OCI-LY3 (cell line): ENCODE measurements at regions not wholly inside any gene's neighbourhood (a gene's known extent, or its start where the extent isn't known, plus 50 kb on each side); places are given as distances from the start of the nearest gene placed in this dataset.

Experiments used
- H2AFZ ChIP-seq: fragments of 200-600, 300-600 bp; shearing (Covaris generic); 2 replicates; pipeline ENCODE4 v1.6.0; 2014; ENCODE audit warnings: antibody characterized with exemption, low read depth, low read length
- H3K27ac ChIP-seq: fragments of 200-600, 300-600 bp; sonication (generic); 2 replicates; pipeline ENCODE4 v1.5.1; 2014; ENCODE audit warnings: mild to moderate bottlenecking, low read length, moderate library complexity, mixed read lengths
- H3K27me3 ChIP-seq: fragments of 200-600, 300-600 bp; sonication (generic); 2 replicates; pipeline ENCODE4 v1.6.1; 2014; ENCODE audit warnings: low read depth, low read length, mixed read lengths
- H3K36me3 ChIP-seq: fragments of 200-600, 300-600 bp; sonication (generic); replicated peaks from 2 replicates; pipeline ENCODE3; 2014; ENCODE audit warnings: low read depth, low read length, mixed read lengths
- H3K4me1 ChIP-seq: fragments of 300-600, 200-600 bp; sonication (generic); 2 replicates; pipeline ENCODE4 v1.6.1; 2014; ENCODE audit warnings: low read length, mixed read lengths
- H3K4me2 ChIP-seq: fragments of 200-600, 300-600 bp; sonication (generic); 2 replicates; pipeline ENCODE4 v1.6.1; 2014; ENCODE audit warnings: low read length, mixed read lengths
- H3K4me3 ChIP-seq: fragments of 300-600, 200-600 bp; sonication (generic); 2 replicates; pipeline ENCODE4 v1.5.1; 2014; ENCODE audit warnings: antibody characterized with exemption, mild to moderate bottlenecking, low read length, moderate library complexity
- H3K79me2 ChIP-seq: fragments of 300-600, 200-600 bp; shearing (Covaris generic); 2 replicates; pipeline ENCODE4 v1.6.1; 2014; ENCODE audit warnings: mild to moderate bottlenecking, low read length, mixed read lengths
- H3K9ac ChIP-seq: fragments of 300-600, 200-600 bp; shearing (Covaris generic); 2 replicates; pipeline ENCODE4 v1.6.0; 2014; ENCODE audit warnings: mild to moderate bottlenecking, low read length, moderate library complexity
- H3K9me3 ChIP-seq: fragments of 200-600, 300-600 bp; shearing (Covaris generic); 2 replicates; pipeline ENCODE4 v1.6.1; 2014; ENCODE audit warnings: low read length, mixed read lengths; ENCODE audit not compliant: insufficient read depth
- H4K20me1 ChIP-seq: fragments of 200-600, 300-600 bp; sonication (generic); 2 replicates; pipeline ENCODE4 v1.6.1; 2016; ENCODE audit warnings: low read length, mixed read lengths; ENCODE audit not compliant: insufficient read depth
- EZH2phosphoT487 ChIP-seq: fragments of 200-600 bp; shearing (Covaris generic); IDR thresholded peaks from 2 replicates; pipeline ENCODE4 v1.6.1; 2018; ENCODE audit warnings: antibody characterized with exemption, mixed run types, low read depth
- TF ChIP-seq, protein P1 (sequence below): fragments of 200-600, 300-600 bp; sonication (generic); IDR thresholded peaks from 2 replicates; pipeline ENCODE4 v1.5.1; 2014; ENCODE audit warnings: antibody characterized with exemption, low read length, low read depth

DNA sequence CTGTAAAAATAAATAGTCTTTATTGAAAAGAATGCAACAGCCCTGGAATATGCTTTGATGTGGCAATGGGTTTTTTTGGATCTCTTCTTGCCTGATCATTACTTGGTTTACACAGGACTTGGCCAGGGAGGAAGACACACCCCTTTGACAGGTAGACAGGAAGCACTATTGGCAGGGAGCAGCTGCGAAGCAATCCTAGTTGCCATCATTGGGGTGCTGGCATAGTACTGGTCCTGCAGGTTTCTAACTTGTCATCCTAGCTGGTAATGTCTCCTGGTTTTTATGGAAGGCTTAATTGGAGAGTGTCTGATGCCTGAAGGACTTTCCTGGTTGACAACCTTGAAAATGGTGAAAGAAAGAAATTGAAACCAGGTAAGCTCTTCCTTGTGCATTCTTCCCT is 71.2 kb upstream of the CCN6 start:
- no peak overlapping the region for H3K4me3 ChIP-seq
- H4K20me1 ChIP-seq: no peaks in the 10 kb centered on the region
- no peak overlapping the region for H3K9ac ChIP-seq
- no peaks in the 10 kb centered on the region for H3K79me2 ChIP-seq
- no peak overlapping the region for H2AFZ ChIP-seq
- H3K9me3 ChIP-seq: no peaks in the 10 kb centered on the region
- no peaks in the 10 kb centered on the region for H3K27me3 ChIP-seq
- no peaks in the 10 kb centered on the region for H3K4me1 ChIP-seq
- H3K27ac ChIP-seq: no peak overlapping the region
- no peak overlapping the region for H3K4me2 ChIP-seq
- TF ChIP-seq, protein P1, sequence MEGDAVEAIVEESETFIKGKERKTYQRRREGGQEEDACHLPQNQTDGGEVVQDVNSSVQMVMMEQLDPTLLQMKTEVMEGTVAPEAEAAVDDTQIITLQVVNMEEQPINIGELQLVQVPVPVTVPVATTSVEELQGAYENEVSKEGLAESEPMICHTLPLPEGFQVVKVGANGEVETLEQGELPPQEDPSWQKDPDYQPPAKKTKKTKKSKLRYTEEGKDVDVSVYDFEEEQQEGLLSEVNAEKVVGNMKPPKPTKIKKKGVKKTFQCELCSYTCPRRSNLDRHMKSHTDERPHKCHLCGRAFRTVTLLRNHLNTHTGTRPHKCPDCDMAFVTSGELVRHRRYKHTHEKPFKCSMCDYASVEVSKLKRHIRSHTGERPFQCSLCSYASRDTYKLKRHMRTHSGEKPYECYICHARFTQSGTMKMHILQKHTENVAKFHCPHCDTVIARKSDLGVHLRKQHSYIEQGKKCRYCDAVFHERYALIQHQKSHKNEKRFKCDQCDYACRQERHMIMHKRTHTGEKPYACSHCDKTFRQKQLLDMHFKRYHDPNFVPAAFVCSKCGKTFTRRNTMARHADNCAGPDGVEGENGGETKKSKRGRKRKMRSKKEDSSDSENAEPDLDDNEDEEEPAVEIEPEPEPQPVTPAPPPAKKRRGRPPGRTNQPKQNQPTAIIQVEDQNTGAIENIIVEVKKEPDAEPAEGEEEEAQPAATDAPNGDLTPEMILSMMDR: no peak
- no peak for TF ChIP-seq EZH2phosphoT487
- H3K36me3 ChIP-seq: no peaks in the 10 kb centered on the region

- no peak for TF ChIP-seq EZH2phosphoT487
- TF ChIP-seq, protein P1: no peak
- Histone ChIP-seq H4K20me1 (no peaks in the 10 kb centered on the region), H3K4me2 (no peak overlapping the region)
These were observed 70.7 kb upstream of the CCN6 start for GRCh38 chr6:111983193-111983592.

DNA sequence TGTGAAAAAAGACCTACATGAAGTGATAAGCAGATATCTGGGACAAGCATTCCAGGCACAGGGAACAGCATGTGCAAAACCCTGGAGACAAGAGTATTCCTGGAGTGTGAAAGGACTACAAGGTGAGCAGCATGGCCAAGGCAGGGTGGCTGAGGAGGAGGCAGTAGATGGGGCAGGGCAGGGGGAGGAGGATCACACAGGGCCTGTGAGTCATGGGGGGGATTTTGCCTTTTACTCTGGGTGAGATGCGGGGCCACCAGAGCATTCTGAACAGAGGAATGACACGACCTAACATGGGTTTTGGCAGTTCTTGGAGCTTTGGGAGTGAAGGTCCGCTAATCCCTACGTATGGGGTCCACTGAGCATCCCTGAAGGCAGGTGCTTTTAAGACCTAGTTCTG is 69.8 kb upstream of the CCN6 start:
- Histone ChIP-seq H3K36me3 (no peaks in the 10 kb centered on the region), H3K4me2 (no peak overlapping the region), H3K27me3 (no peaks in the 10 kb centered on the region), H4K20me1 (no peaks in the 10 kb centered on the region), H3K9ac (no peak overlapping the region), H3K27ac (no peak overlapping the region), H3K4me3 (no peak overlapping the region), H3K4me1 (no peaks in the 10 kb centered on the region), H3K9me3 (no peaks in the 10 kb centered on the region), H2AFZ (no peak overlapping the region), H3K79me2 (no peaks in the 10 kb centered on the region)
- TF ChIP-seq, protein P1: no peak
- TF ChIP-seq EZH2phosphoT487: no peak

More at GRCh38 chr6:111983193-111983592, 70.7 kb upstream of the CCN6 start:
- no peak overlapping the region for H2AFZ ChIP-seq
- H3K79me2 ChIP-seq: no peaks in the 10 kb centered on the region
- no peak overlapping the region for H3K27ac ChIP-seq
- H3K27me3 ChIP-seq: no peaks in the 10 kb centered on the region
- H3K36me3 ChIP-seq: no peaks in the 10 kb centered on the region
- no peaks in the 10 kb centered on the region for H3K9me3 ChIP-seq
- H3K4me3 ChIP-seq: no peak overlapping the region
- no peaks in the 10 kb centered on the region for H3K4me1 ChIP-seq
- H3K9ac ChIP-seq: no peak overlapping the region

- TF ChIP-seq, protein P1: no peak
- no peak for TF ChIP-seq EZH2phosphoT487
These were observed 69.2 kb upstream of the CCN6 start for GRCh38 chr6:111984516-111985201.

More at GRCh38 chr6:111984516-111985201, 69.2 kb upstream of the CCN6 start:
- Histone ChIP-seq H3K9me3 (no peaks in the 10 kb centered on the region), H3K27ac (no peak overlapping the region), H3K4me2 (no peak overlapping the region), H4K20me1 (no peaks in the 10 kb centered on the region), H2AFZ (no peak overlapping the region), H3K9ac (no peak overlapping the region), H3K4me1 (no peaks in the 10 kb centered on the region), H3K4me3 (no peak overlapping the region), H3K36me3 (no peaks in the 10 kb centered on the region), H3K79me2 (no peaks in the 10 kb centered on the region), H3K27me3 (no peaks in the 10 kb centered on the region)
